ENCODE measurements at regions not wholly inside any gene's neighbourhood (a gene's known extent, or its start where the extent isn't known, plus 50 kb on each side); places are given as distances from the start of the nearest gene placed in this dataset.

DNA sequence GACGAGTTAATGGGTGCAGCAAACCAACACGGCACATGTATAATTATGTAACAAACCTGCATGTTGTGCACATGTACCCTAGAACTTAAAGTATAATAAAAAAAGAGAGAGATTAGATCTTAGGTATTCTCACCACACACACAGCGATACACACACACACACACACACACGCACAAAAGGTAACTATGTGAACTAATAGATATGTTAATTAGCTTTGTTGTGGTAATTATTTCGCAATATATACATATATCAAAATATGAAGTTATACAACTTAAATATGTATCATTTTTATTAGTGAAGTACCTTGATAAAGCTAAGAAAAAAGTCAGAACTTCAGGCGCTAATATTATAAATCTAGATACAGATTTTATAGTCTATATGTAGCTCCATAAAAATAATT, 849.2 kb downstream of the IPMK start:
- no peak overlapping the region for H3K27ac ChIP-seq (ENCODE audit: low read length)
- H3K9me3 ChIP-seq (ENCODE audit: control insufficient read depth, insufficient read depth, low read length) = no peaks in the 10 kb centered on the region
- no peaks in the 10 kb centered on the region for H3K36me3 ChIP-seq (ENCODE audit: control insufficient read depth, insufficient read depth, low read length)
- no peak for ATAC-seq
- H3K4me3 Mint-ChIP-seq = no peak overlapping the region
- H3K27me3 Mint-ChIP-seq (ENCODE audit: low read depth in 2 of 2) = no peaks in the 10 kb centered on the region
- H3K4me3 ChIP-seq (ENCODE audit: low read length) = no peak overlapping the region
- intact Hi-C loops (cut with micrococcal nuclease) = no loop called here
- H3K4me1 Mint-ChIP-seq = no peaks in the 10 kb centered on the region
- TF ChIP-seq, protein P1, sequence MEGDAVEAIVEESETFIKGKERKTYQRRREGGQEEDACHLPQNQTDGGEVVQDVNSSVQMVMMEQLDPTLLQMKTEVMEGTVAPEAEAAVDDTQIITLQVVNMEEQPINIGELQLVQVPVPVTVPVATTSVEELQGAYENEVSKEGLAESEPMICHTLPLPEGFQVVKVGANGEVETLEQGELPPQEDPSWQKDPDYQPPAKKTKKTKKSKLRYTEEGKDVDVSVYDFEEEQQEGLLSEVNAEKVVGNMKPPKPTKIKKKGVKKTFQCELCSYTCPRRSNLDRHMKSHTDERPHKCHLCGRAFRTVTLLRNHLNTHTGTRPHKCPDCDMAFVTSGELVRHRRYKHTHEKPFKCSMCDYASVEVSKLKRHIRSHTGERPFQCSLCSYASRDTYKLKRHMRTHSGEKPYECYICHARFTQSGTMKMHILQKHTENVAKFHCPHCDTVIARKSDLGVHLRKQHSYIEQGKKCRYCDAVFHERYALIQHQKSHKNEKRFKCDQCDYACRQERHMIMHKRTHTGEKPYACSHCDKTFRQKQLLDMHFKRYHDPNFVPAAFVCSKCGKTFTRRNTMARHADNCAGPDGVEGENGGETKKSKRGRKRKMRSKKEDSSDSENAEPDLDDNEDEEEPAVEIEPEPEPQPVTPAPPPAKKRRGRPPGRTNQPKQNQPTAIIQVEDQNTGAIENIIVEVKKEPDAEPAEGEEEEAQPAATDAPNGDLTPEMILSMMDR (IDR thresholded peaks at IDR 0.05) = no peak
- no peak for DNase-seq
- no peak overlapping the region for H3K27ac Mint-ChIP-seq
- no peaks in the 10 kb centered on the region for H3K4me1 ChIP-seq (ENCODE audit: control insufficient read depth, insufficient read depth, low read length)
- no peaks in the 10 kb centered on the region for H3K27me3 ChIP-seq (ENCODE audit: control insufficient read depth, insufficient read depth, low read length)
- H3K9me3 Mint-ChIP-seq = peaks cover 9 to 15% of the 10 kb centered on the region in 2 donors
- 92% methylated on average over 2 of the region's 6 CpGs for WGBS (ENCODE audit: insufficient coverage)
- peaks cover 8% of the 10 kb centered on the region for H3K36me3 Mint-ChIP-seq

DNA sequence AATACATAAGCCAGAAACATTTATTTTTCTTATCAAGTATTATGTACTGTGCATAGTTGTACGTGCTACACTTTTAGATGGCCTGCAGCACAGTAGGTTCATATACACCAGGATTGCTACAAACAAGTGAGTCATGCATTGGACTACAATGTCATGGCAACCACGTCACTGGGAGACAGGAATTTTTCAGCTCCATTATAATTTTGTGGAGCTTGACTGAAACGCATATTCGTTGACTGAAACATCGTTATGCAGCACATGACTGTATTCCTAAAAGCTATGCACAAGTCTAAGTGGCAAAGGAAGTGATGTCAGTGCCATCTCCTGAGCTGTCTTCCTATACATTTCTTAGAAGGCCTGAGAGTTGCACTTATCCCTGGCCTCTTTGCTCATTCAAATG, 871.8 kb downstream of the IPMK start:
- Mint-ChIP-seq H3K4me1 (no peaks in the 10 kb centered on the region), H3K27me3 (ENCODE audit: low read depth in 2 of 2) (no peaks in the 10 kb centered on the region), H3K9me3 (peaks cover 8 to 10% of the 10 kb centered on the region in 2 donors), H3K27ac (no peak overlapping the region), H3K36me3 (no peaks in the 10 kb centered on the region), H3K4me3 (no peak overlapping the region)
- intact Hi-C loops (cut with micrococcal nuclease) = no loop called here
- Histone ChIP-seq H3K27ac (ENCODE audit: low read length) (no peak overlapping the region), H3K36me3 (ENCODE audit: control insufficient read depth, insufficient read depth, low read length) (no peaks in the 10 kb centered on the region), H3K9me3 (ENCODE audit: control insufficient read depth, insufficient read depth, low read length) (no peaks in the 10 kb centered on the region), H3K4me1 (ENCODE audit: control insufficient read depth, insufficient read depth, low read length) (no peaks in the 10 kb centered on the region), H3K4me3 (ENCODE audit: low read length) (no peak overlapping the region), H3K27me3 (ENCODE audit: control insufficient read depth, insufficient read depth, low read length) (no peaks in the 10 kb centered on the region)
- WGBS (ENCODE audit: insufficient coverage) = 77% methylated on average over 5 of the region's 5 CpGs
- ATAC-seq = no peak
- DNase-seq = no peak
- TF ChIP-seq, protein P1 (IDR thresholded peaks at IDR 0.05) = no peak

DNA sequence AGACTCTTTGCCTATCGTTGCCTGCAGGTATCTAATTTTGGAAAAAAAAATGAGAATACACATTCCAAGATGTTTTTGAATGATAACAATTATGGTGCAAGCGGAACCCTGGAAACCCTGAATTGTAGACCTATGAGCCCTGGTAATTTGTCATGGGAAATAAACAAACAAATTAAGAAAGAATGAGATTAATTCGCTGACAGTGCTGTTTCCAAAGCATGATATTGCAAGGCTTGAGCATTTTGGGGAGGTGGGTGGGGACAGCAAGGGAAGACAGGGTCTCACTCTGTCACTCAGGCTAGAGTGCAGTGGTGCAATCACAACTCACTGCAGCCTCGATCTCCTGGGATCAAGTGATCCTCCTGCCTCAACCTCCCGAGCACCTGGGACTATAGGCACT, 900.3 kb downstream of the IPMK start:
- DNase-seq (no peak), ATAC-seq (no peak)
- no peaks in the 10 kb centered on the region for H3K9me3 ChIP-seq (ENCODE audit: control insufficient read depth, insufficient read depth, low read length)
- H3K4me1 ChIP-seq (ENCODE audit: control insufficient read depth, insufficient read depth, low read length) = no peaks in the 10 kb centered on the region
- Mint-ChIP-seq H3K36me3 (no peaks in the 10 kb centered on the region), H3K27me3 (ENCODE audit: low read depth in 2 of 2) (no peaks in the 10 kb centered on the region), H3K4me3 (no peak overlapping the region), H3K9me3 (peaks cover 5 to 7% of the 10 kb centered on the region in 2 donors), H3K4me1 (no peaks in the 10 kb centered on the region), H3K27ac (no peak overlapping the region)
- no peak overlapping the region for H3K4me3 ChIP-seq (ENCODE audit: low read length)
- H3K36me3 ChIP-seq (ENCODE audit: control insufficient read depth, insufficient read depth, low read length) = no peaks in the 10 kb centered on the region
- H3K27ac ChIP-seq (ENCODE audit: low read length) = no peak overlapping the region
- TF ChIP-seq, protein P1 (IDR thresholded peaks at IDR 0.05) = no peak
- no peaks in the 10 kb centered on the region for H3K27me3 ChIP-seq (ENCODE audit: control insufficient read depth, insufficient read depth, low read length)
- intact Hi-C loops (cut with micrococcal nuclease) = no loop called here
- WGBS (ENCODE audit: insufficient coverage) = 77% methylated on average over 5 of the region's 5 CpGs

DNA sequence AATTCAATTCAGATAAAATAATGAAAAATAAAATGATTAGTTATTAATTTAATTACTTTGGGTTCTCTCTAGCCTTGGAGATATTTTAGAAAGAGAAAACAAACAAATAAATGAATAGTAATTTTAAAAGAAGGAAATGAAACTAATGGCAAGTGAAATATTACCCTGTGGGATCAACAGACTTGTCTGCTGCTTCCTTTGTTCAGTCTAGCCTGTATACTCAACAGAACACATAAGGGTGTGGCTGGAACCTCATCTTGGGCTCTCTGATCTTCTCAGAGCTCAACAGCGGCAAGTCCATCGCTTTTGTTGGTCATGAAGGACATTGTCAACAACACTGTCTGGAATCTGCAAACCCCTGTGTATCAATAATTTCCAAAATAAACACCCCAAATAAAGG, 904.9 kb downstream of the IPMK start:
- ATAC-seq = no peak
- no peak for DNase-seq
- no peaks in the 10 kb centered on the region for H3K4me1 Mint-ChIP-seq
- no peaks in the 10 kb centered on the region for H3K4me1 ChIP-seq (ENCODE audit: control insufficient read depth, insufficient read depth, low read length)
- H3K27me3 ChIP-seq (ENCODE audit: control insufficient read depth, insufficient read depth, low read length) = no peaks in the 10 kb centered on the region
- no peaks in the 10 kb centered on the region for H3K36me3 Mint-ChIP-seq
- intact Hi-C loops (cut with micrococcal nuclease) = no loop called here
- no peaks in the 10 kb centered on the region for H3K36me3 ChIP-seq (ENCODE audit: control insufficient read depth, insufficient read depth, low read length)
- no peak overlapping the region for H3K27ac Mint-ChIP-seq
- no peaks in the 10 kb centered on the region for H3K9me3 ChIP-seq (ENCODE audit: control insufficient read depth, insufficient read depth, low read length)
- no peaks in the 10 kb centered on the region for H3K27me3 Mint-ChIP-seq (ENCODE audit: low read depth in 2 of 2)
- TF ChIP-seq, protein P1 (IDR thresholded peaks at IDR 0.05) = no peak
- peaks cover 0 to 3% of the 10 kb centered on the region in 2 donors for H3K9me3 Mint-ChIP-seq
- H3K4me3 Mint-ChIP-seq = no peak overlapping the region
- H3K4me3 ChIP-seq (ENCODE audit: low read length) = no peak overlapping the region
- no peak overlapping the region for H3K27ac ChIP-seq (ENCODE audit: low read length)
- 96% methylated on average over 2 of the region's 2 CpGs for WGBS (ENCODE audit: insufficient coverage)
